Astrocyte (in vitro differentiated cells and primary cell): ENCODE measurements at regions not wholly inside any gene's neighbourhood (a gene's known extent, or its start where the extent isn't known, plus 50 kb on each side); places are given as distances from the start of the nearest gene placed in this dataset.

Experiments
- EZH2 ChIP-seq: IDR thresholded peaks from 2 replicates; pipeline ENCODE4 v1.6.1; 2012; ENCODE audit warnings: mild to moderate bottlenecking, low read length, inconsistent platforms; ENCODE audit not compliant: insufficient read depth
- TF ChIP-seq, protein P1 (sequence below): IDR thresholded peaks from 2 replicates; pipeline ENCODE4 v1.5.1; 2011; ENCODE audit warnings: low read depth, mild to moderate bottlenecking, inconsistent platforms, low read length, moderate library complexity; ENCODE audit not compliant: insufficient read depth

DNA sequence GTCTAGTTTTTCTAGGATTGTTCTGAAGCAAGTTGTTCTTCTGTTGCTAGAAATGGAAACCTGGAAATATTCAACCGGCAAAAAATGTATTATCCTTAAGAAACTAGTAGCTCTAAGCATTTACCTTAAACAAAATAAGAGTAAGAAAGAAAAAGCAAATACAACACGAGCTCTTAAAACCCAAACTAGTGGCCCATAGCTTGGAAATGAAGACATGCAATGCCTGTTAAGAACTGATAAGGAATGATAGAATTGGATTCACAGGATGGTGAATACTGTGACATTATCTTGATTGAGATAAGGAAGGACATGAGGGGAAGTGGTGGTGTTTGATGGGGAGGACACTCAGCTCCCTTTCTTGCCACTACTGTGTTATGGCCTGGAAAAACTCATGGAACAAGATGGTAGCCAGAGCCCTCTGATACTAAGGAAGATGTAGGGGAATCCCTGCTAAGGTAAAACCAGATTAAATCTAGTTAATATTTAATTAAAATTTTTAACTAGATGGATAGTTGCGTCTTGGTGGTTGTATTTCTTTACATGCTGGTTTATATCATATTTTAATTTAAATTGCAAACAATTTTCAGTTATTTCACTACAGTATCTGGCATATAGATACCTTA, 193.8 kb downstream of the LPIN1 start:
- no peak for TF ChIP-seq EZH2
- TF ChIP-seq, protein P1, sequence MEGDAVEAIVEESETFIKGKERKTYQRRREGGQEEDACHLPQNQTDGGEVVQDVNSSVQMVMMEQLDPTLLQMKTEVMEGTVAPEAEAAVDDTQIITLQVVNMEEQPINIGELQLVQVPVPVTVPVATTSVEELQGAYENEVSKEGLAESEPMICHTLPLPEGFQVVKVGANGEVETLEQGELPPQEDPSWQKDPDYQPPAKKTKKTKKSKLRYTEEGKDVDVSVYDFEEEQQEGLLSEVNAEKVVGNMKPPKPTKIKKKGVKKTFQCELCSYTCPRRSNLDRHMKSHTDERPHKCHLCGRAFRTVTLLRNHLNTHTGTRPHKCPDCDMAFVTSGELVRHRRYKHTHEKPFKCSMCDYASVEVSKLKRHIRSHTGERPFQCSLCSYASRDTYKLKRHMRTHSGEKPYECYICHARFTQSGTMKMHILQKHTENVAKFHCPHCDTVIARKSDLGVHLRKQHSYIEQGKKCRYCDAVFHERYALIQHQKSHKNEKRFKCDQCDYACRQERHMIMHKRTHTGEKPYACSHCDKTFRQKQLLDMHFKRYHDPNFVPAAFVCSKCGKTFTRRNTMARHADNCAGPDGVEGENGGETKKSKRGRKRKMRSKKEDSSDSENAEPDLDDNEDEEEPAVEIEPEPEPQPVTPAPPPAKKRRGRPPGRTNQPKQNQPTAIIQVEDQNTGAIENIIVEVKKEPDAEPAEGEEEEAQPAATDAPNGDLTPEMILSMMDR, result no peak
